Effector memory CD8-positive, alpha-beta T cell (primary cell): ENCODE measurements at regions not wholly inside any gene's neighbourhood (a gene's known extent, or its start where the extent isn't known, plus 50 kb on each side); places are given as distances from the start of the nearest gene placed in this dataset.

ENCODE experiments used
- ATAC-seq: fragments of 150-1000 bp; cut with Tn5 transposase; replicated peaks from 2 replicates; pipeline ENCODE4 v1.10.0; 2021; ENCODE audit warnings: mild to moderate bottlenecking, moderate library complexity
- DNase-seq, 3 experiments: peaks; one replicate each; pipeline ENCODE4 v3.0.0; 2021
- H3K27ac Mint-ChIP-seq, 2 donors: one replicate each; pipeline ENCODE4 v1.8.0; 2022; ENCODE audit warnings: mild to moderate bottlenecking in 2 of 2, mixed read lengths in 2 of 2, moderate library complexity in 2 of 2
- H3K27me3 Mint-ChIP-seq, 2 donors: one replicate each; pipeline ENCODE4 v1.8.0; 2022; ENCODE audit warnings: mixed read lengths in 2 of 2
- H3K36me3 Mint-ChIP-seq: one replicate; pipeline ENCODE4 v1.8.0; 2022; ENCODE audit warnings: mild to moderate bottlenecking, moderate library complexity, mixed read lengths; ENCODE audit not compliant: insufficient read depth
- H3K4me1 Mint-ChIP-seq, 2 donors: one replicate each; pipeline ENCODE4 v1.8.0; 2022; ENCODE audit warnings: low read depth in 2 of 2, mixed read lengths in 2 of 2
- H3K4me3 Mint-ChIP-seq, 2 donors: one replicate each; pipeline ENCODE4 v1.8.0; 2022; ENCODE audit warnings: mild to moderate bottlenecking in 2 of 2, mixed read lengths in 2 of 2, moderate library complexity in 2 of 2
- H3K9me3 Mint-ChIP-seq, 2 donors: one replicate each; pipeline ENCODE4 v1.8.0; 2022; ENCODE audit warnings: mixed read lengths in 2 of 2

DNA sequence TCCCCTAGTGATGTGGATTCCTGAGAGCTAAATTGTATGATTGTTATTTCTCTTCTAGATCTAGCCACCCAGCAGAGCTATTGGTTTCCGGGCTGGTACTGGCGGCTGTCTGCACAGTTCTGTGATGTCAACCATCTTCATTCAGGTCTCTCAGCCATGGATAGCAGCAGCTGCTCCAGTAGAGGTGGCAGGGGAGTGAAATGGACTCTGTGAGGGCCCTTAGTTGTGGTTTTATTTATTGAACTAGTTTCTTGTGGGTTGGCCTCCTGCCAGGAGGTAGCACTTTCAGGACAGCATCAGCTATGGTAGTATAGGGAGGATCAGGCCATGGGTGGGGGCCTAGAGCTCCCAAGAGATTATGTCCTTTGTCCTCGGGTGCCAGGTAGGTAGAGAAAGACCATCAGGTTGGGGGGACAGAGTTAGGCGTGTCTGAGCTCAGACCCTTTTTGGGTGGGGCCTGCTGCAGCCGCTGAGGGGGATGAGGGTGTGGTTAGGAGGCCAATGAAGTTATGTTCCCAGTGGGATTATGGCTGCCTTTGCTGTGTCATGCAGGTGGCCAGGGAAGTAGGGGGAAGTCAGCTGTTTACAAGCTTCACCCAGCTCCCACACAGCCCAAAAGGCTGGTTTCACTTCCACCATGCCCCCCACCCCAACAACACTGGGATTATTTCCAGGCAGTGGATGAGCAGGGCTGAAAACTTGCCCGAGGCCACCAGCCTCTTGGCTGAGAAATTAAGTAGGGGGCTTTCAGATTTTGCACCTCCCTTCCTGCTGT, 55.1 kb upstream of the RGS4 start:
- H3K27ac Mint-ChIP-seq = no peak overlapping the region
- no peaks in the 10 kb centered on the region for H3K4me1 Mint-ChIP-seq
- no peak overlapping the region for H3K4me3 Mint-ChIP-seq
- H3K27me3 Mint-ChIP-seq = peaks cover 0 to 6% of the 10 kb centered on the region in 2 donors
- no peak for ATAC-seq
- H3K9me3 Mint-ChIP-seq = no peaks in the 10 kb centered on the region
- DNase-seq = no peak
- no peaks in the 10 kb centered on the region for H3K36me3 Mint-ChIP-seq

DNA sequence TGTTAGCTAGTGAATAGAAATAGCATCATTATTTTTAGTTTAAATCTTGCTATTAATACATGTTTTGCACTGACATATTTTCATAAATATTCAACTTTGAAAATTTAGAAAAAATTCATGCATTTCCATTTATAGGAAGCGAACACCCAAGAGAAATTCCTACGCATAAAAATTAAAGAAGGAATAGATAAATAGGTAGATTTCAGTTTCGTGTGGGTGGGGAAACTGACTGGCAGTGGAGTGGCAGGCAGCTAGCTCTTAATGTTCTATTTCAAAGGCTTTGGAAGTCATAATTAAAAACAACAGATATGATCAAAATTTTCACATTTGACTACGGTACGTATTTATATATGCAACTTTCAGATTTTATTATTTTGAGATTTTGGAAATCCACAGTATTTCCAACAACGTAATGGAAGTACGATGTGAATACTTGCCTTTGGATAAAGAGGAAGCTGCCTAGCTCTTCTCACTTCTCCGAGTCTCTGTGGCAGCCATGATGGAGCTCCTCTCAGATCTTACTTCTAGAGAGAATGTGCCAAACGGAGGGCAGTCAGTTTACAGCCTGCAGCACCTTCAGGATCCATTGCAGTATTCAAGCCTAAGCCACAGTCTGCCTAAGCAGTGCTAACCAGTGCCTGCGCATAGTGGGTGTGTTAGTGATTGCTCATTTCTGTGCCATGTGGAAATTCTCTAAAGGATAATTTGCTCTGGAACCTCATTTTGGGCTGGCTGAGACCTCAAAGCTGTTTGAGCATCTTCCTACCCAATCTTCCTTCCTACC, 62.9 kb upstream of the RGS4 start:
- Mint-ChIP-seq H3K27me3 (peaks cover 13 to 15% of the 10 kb centered on the region in 2 donors), H3K4me1 (no peaks in the 10 kb centered on the region), H3K9me3 (no peaks in the 10 kb centered on the region), H3K36me3 (no peaks in the 10 kb centered on the region), H3K4me3 (no peak overlapping the region), H3K27ac (no peak overlapping the region)
- ATAC-seq (no peak), DNase-seq (no peak)

DNA sequence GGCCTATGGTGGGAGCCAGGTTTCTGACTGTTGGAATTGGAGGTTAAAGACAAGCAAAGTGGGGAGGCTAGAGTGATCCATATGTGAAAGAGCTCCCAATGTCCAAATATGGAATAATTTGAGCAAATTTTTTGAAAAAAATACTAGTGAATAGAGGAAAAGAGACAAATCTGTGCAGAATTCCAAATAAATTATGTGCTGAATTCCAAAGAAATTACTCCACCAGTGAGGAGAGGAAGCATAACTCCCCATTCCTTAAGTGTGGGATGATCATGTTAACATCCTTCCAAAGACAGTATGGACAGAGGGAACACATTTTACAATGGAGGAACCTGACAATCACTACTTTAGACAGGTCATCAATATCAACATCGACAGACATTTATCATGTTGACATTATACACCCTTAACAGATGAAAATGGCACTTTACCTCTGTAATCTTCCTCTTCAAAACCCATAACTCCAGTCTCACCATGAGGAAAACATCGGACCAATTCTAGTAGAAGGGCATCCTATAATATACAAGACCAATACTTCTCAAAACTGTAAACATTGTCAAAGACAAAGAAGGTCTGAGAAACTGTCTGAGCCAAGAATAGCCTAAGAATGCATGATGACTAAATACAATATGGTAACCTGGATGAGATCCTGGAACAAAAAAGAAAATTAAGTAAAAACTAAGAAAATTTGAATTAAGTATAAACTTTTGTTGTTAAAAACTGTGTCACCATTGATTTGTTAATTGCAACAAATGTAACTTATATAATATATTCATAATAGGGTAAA, 71.5 kb upstream of the RGS4 start:
- DNase-seq = no peak
- H3K36me3 Mint-ChIP-seq = no peaks in the 10 kb centered on the region

DNA sequence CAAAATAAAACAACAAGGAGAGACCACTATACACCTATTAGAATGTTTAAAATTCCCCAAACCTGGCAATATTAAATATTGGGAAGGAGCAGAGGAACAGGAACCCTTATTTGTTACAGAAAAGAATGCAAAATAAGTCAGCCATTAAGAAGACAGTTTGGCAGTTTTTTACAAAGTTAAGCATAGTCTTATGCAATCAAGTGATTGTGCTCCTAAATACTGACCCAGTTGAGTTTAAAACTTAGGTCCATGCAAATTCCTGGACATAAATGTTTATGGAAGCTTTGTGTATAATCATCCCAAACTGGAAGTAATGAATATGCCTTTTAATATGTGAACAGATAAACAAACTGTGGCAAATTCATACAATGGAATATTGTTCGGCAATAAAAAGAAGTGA, 72.9 kb upstream of the RGS4 start:
- no peak overlapping the region for H3K4me3 Mint-ChIP-seq
- no peaks in the 10 kb centered on the region for H3K9me3 Mint-ChIP-seq
- H3K4me1 Mint-ChIP-seq = no peaks in the 10 kb centered on the region
- no peak for DNase-seq
- no peaks in the 10 kb centered on the region for H3K36me3 Mint-ChIP-seq
- H3K27ac Mint-ChIP-seq = no peak overlapping the region
- peaks cover 6 to 18% of the 10 kb centered on the region in 2 donors for H3K27me3 Mint-ChIP-seq
- ATAC-seq = no peak

More for the DNA sequence above, 71.5 kb upstream of the RGS4 start:
- no peak overlapping the region for H3K4me3 Mint-ChIP-seq
- no peak for ATAC-seq
- no peaks in the 10 kb centered on the region for H3K9me3 Mint-ChIP-seq
- H3K4me1 Mint-ChIP-seq = no peaks in the 10 kb centered on the region
- peaks cover under 1 to 14% of the 10 kb centered on the region in 2 donors for H3K27me3 Mint-ChIP-seq
- H3K27ac Mint-ChIP-seq = no peak overlapping the region

DNA sequence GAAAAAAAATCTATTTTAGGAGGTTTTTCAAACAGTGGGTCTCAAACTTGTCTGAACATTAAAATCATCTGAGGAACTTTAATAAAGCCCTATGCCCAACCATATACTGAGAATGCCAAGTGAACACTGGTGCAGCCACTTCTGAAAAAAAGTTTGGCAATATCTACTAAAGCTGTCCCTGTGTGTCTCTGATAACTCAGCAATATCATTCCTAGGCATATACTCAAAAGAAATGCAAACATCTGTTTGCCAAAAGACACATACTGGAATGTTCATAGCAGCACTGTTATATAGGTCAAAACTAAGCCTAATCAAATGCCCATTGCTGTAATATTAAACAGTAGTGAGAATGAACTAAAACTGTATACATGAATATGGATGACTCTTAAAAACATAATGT, 74.2 kb upstream of the RGS4 start:
- no peaks in the 10 kb centered on the region for H3K9me3 Mint-ChIP-seq
- H3K4me3 Mint-ChIP-seq = no peak overlapping the region
- no peaks in the 10 kb centered on the region for H3K4me1 Mint-ChIP-seq
- no peak overlapping the region for H3K27ac Mint-ChIP-seq
- ATAC-seq (no peak), DNase-seq (no peak)
- H3K36me3 Mint-ChIP-seq = no peaks in the 10 kb centered on the region
- H3K27me3 Mint-ChIP-seq = peaks cover 12 to 24% of the 10 kb centered on the region in 2 donors

DNA sequence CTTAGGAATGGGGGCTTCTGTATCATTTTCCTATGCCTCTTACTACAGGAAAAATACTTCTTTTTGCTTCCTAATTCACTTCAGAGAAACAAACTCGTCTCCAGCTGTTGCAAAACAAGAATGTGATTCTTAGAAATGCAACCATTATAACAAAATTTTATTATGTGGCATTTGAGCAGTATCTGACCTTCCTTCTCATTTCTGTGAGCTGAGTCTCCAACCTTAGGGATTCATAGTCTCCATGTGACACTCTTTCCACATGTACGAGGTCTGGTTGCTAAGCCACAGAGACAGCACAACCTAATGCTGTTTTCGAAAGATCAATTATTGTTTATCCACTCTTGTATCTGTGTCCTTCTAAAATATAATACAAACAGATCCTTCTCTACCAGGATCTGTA, 75.3 kb upstream of the RGS4 start:
- Mint-ChIP-seq H3K4me1 (no peaks in the 10 kb centered on the region), H3K4me3 (no peak overlapping the region), H3K27ac (no peak overlapping the region), H3K9me3 (no peaks in the 10 kb centered on the region), H3K36me3 (no peaks in the 10 kb centered on the region), H3K27me3 (peaks cover 13 to 28% of the 10 kb centered on the region in 2 donors)
- ATAC-seq (no peak), DNase-seq (no peak)

DNA sequence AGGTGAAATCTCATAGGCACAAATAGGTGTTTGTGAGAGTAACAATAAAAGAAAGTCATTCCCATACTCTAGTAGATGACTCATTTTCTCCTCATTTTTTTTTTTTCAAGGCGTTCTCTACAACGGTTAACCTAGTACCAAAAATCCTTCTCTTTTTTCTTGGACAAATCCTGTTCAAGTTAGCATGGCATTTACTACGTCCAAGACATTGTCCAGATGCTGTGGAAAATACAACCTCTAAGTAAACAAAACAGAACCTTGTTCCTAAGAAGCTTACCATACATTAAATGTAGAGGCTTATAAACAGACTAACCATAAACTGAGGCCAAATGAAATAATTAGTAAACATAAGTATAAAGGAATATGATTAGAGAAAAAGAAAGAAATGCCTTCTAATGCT, 76.2 kb upstream of the RGS4 start:
- Mint-ChIP-seq H3K9me3 (no peaks in the 10 kb centered on the region), H3K4me3 (no peak overlapping the region), H3K4me1 (no peaks in the 10 kb centered on the region), H3K27ac (no peak overlapping the region), H3K36me3 (no peaks in the 10 kb centered on the region), H3K27me3 (peaks cover 22 to 24% of the 10 kb centered on the region in 2 donors)
- ATAC-seq = no peak
- no peak for DNase-seq

DNA sequence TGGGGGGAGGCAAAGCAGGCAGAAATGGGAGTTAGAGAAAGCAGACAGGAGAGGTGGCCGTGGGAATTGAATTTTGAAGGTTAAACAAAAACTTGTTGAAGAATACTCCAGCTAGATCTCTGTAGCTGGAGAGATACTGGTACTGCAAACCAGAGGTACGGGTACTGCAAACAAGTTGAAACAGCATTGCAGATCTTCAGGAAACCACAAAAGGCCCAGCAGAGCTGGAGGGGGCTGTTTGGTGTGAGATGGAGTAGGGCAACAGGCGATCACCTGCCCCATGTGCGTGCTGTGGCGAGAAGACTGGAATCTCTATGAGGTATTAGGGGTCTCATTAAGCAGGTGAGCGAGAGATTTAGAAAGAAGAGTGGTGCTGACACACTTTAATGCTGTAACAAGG, 77.7 kb upstream of the RGS4 start:
- no peak overlapping the region for H3K4me3 Mint-ChIP-seq
- no peak for ATAC-seq

DNA sequence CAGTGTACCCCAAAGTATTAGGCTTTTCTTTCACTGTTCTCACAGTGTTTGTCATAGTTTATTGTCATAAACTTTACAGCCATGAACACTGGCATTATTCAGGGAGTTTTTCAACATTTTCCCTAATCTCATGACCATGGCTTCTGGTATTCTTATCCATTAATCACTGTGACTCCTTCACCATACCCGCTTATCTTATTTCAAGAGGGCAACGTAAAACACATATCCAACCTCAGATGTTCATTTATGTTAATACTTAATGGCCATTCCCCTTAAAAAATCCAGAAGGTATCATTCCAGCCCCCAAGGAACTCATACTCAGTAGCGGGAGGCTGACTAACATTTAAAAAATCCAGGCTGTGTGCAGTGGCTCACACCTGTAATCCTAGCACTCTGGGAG, 78.5 kb upstream of the RGS4 start:
- DNase-seq = no peak
- no peaks in the 10 kb centered on the region for H3K36me3 Mint-ChIP-seq
- H3K27me3 Mint-ChIP-seq = peaks cover 31 to 33% of the 10 kb centered on the region in 2 donors
- no peaks in the 10 kb centered on the region for H3K4me1 Mint-ChIP-seq
- no peak for ATAC-seq
- H3K9me3 Mint-ChIP-seq = no peaks in the 10 kb centered on the region
- no peak overlapping the region for H3K27ac Mint-ChIP-seq
- no peak overlapping the region for H3K4me3 Mint-ChIP-seq

More for the DNA sequence above, 77.7 kb upstream of the RGS4 start:
- H3K9me3 Mint-ChIP-seq = no peaks in the 10 kb centered on the region
- H3K36me3 Mint-ChIP-seq = no peaks in the 10 kb centered on the region
- peaks cover 31 to 33% of the 10 kb centered on the region in 2 donors for H3K27me3 Mint-ChIP-seq
- no peaks in the 10 kb centered on the region for H3K4me1 Mint-ChIP-seq
- H3K27ac Mint-ChIP-seq = no peak overlapping the region
- DNase-seq = no peak

DNA sequence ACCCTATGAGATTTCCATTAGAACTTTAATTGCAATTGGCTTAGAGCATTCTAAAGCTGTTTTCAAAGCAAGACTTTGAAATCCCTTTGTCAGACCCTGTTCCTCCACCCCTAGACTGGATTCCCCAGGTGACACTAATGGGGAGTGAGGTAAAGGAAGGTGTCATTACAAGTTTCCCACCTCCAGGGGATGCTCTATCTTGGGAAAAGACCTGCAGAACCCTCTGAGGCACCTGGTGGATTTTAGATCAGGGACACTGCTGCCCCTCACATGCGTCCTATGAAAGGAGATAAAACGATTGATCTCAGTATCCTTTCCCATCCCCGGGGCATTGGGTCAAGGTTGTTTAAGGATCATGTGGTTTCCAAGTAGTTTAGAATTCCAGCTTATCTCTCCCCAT, 80.3 kb upstream of the RGS4 start:
- Mint-ChIP-seq H3K27me3 (peaks cover 31 to 40% of the 10 kb centered on the region in 2 donors), H3K4me1 (no peaks in the 10 kb centered on the region), H3K4me3 (no peak overlapping the region), H3K9me3 (no peaks in the 10 kb centered on the region), H3K36me3 (no peaks in the 10 kb centered on the region), H3K27ac (no peak overlapping the region)
- DNase-seq = no peak
- no peak for ATAC-seq

DNA sequence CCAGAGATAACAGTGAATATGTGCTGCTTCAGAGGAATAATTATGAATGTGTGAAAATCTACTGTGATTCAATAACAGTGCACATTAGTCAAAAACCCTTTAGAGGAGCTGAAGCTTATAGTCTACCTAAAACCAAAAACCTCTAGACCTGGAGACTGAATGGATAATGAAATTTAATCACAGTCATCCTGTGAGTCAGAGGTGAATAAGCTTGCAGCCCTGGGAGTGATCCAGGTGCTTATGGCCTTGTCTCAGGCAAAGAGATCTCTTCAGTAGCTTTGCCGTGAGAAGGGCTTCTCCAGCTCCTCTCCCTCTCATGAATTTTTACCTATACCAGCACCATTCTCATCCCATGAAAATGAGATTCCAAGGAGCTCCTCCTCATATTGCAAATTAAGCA, 81.3 kb upstream of the RGS4 start:
- ATAC-seq (no peak), DNase-seq (no peak)
- Mint-ChIP-seq H3K9me3 (no peaks in the 10 kb centered on the region), H3K27me3 (peaks cover 31 to 33% of the 10 kb centered on the region in 2 donors), H3K4me1 (no peaks in the 10 kb centered on the region), H3K27ac (no peak overlapping the region), H3K36me3 (no peaks in the 10 kb centered on the region), H3K4me3 (no peak overlapping the region)

DNA sequence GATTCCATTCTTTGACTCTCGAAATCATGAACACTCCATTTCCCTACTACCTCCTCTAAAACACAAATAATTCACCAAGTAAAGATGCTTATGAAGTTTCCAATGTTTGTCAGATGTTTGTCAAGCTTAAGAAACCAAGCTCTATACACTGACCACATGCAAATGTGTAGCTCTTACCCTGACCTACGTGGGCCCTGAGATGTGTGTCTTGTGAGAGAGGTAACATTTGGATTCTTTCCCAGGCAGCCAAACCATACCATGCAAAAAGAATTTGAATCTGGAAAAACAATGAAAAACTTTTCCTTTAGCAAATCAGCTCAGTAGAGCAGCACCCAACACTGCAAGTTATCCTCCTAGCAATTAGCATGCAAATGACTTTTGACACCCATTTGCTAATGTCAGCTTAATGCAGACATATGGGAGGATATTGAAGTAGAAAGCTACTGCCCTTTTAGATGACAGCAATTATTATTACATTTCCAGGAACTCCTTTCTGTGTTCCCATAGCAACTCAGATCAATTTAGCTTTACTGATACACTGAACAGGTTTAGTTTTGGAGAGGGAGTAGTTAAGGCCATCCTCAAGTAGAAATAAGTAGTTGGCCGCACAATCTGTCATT, 83.2 kb upstream of the RGS4 start:
- no peaks in the 10 kb centered on the region for H3K4me1 Mint-ChIP-seq
- H3K27ac Mint-ChIP-seq = no peak overlapping the region
- H3K4me3 Mint-ChIP-seq = no peak overlapping the region
- no peak for DNase-seq
- no peak for ATAC-seq
- no peaks in the 10 kb centered on the region for H3K9me3 Mint-ChIP-seq
- no peaks in the 10 kb centered on the region for H3K36me3 Mint-ChIP-seq
- H3K27me3 Mint-ChIP-seq = peaks cover 33 to 34% of the 10 kb centered on the region in 2 donors

DNA sequence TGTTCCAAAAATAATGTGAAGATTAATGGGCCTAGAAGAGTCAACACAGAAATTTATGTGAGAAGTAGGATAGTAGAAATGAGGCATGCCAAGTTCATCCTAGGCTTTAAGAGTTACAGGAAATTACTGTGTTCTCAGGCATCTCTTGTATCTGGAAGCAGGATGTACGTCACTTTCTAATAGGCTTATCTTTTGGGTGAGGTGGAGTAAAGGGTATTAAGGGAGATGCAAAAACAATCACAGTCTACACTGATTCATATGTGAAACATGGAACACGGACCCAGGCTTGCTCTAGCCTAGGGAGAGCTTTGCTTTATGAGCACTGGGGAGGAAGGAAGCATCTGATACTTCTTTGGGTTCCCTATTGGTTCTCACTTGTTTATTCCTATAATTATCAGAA, 84.5 kb upstream of the RGS4 start:
- Mint-ChIP-seq H3K9me3 (no peaks in the 10 kb centered on the region), H3K4me3 (no peak overlapping the region), H3K4me1 (no peaks in the 10 kb centered on the region), H3K27ac (no peak overlapping the region), H3K27me3 (peaks cover 29 to 30% of the 10 kb centered on the region in 2 donors), H3K36me3 (no peaks in the 10 kb centered on the region)
- ATAC-seq = no peak
- no peak for DNase-seq
